ENCODE measurements at regions not wholly inside any gene's neighbourhood (a gene's known extent, or its start where the extent isn't known, plus 50 kb on each side); places are given as distances from the start of the nearest gene placed in this dataset.

DNA sequence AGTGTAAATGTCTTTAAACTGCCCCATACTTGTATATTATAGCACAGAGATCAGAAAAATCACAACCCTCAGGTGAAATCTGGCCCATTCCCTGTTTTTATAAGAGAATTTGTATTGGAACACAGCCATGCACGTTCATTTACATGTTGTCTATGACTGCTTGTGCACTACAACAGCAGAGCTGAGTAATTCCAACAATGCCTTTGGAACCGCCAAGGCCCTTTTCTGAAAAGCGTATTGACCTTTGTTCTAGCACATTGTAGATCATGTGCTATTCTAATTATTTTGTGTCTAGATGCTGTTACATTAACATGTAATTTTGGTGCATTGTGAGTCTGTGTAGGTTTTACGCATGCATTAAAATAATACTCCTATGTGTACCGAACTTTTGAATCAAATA lies 339.6 kb downstream of the CHRM3 start:
- Histone ChIP-seq H3K4me1 (ENCODE audit: control insufficient read depth, extremely low read depth, insufficient read depth, low read length) (no peaks in the 10 kb centered on the region), H3K9me1 (ENCODE audit: control insufficient read depth, extremely low read depth, insufficient read depth, low read length) (no peaks in the 10 kb centered on the region), H3K9me3 (ENCODE audit: control insufficient read depth, low read depth, low read length) (no peaks in the 10 kb centered on the region), H3K27ac (ENCODE audit: control insufficient read depth, insufficient read depth, low read length) (no peak overlapping the region), H3K4me2 (ENCODE audit: control insufficient read depth, extremely low read depth, insufficient read depth, low read depth, low read length) (no peak overlapping the region), H3K27me3 (ENCODE audit: control insufficient read depth, extremely low read depth, insufficient read depth, low read length) (no peaks in the 10 kb centered on the region), H4K20me1 (ENCODE audit: control insufficient read depth, extremely low read depth, insufficient read depth, low read length) (no peaks in the 10 kb centered on the region), H2AFZ (ENCODE audit: control insufficient read depth, low read length) (no peak overlapping the region), H3K4me3 (ENCODE audit: control insufficient read depth in 2 of 3, extremely low read depth in 1 of 3, insufficient read depth in 2 of 3, low read depth in 1 of 3, low read length in 3 of 3) (no peak overlapping the region), H3K9ac (ENCODE audit: control insufficient read depth, extremely low read depth, insufficient read depth, low read length) (no peak overlapping the region), H3K79me2 (ENCODE audit: control insufficient read depth, insufficient read depth, low read length) (no peaks in the 10 kb centered on the region), H3K36me3 (ENCODE audit: control insufficient read depth in 2 of 2, extremely low read depth in 1 of 2, insufficient read depth in 2 of 2, low read length in 2 of 2) (no peaks in the 10 kb centered on the region)
- no peak for FAIRE-seq
- DNase-seq (ENCODE audit: low read depth, low spot score) = no peak
- TF ChIP-seq, protein P1, sequence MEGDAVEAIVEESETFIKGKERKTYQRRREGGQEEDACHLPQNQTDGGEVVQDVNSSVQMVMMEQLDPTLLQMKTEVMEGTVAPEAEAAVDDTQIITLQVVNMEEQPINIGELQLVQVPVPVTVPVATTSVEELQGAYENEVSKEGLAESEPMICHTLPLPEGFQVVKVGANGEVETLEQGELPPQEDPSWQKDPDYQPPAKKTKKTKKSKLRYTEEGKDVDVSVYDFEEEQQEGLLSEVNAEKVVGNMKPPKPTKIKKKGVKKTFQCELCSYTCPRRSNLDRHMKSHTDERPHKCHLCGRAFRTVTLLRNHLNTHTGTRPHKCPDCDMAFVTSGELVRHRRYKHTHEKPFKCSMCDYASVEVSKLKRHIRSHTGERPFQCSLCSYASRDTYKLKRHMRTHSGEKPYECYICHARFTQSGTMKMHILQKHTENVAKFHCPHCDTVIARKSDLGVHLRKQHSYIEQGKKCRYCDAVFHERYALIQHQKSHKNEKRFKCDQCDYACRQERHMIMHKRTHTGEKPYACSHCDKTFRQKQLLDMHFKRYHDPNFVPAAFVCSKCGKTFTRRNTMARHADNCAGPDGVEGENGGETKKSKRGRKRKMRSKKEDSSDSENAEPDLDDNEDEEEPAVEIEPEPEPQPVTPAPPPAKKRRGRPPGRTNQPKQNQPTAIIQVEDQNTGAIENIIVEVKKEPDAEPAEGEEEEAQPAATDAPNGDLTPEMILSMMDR (optimal IDR thresholded peaks at IDR 0.05 in 1 of 3, IDR thresholded peaks at IDR 0.05 in 1 of 3, conservative IDR thresholded peaks at IDR 0.05 in 1 of 3; ENCODE audit: extremely low read depth in 1 of 3, insufficient read depth in 2 of 3, low read length in 3 of 3) = no peak
- TF ChIP-seq EZH2 (IDR thresholded peaks at IDR 0.05; ENCODE audit: low read length) = no peak
- dilution Hi-C loops (cut with MboI; ENCODE audit: extremely low pct_ligation_motif_present, low sequenced_read_pairs) = no loop called here

DNA sequence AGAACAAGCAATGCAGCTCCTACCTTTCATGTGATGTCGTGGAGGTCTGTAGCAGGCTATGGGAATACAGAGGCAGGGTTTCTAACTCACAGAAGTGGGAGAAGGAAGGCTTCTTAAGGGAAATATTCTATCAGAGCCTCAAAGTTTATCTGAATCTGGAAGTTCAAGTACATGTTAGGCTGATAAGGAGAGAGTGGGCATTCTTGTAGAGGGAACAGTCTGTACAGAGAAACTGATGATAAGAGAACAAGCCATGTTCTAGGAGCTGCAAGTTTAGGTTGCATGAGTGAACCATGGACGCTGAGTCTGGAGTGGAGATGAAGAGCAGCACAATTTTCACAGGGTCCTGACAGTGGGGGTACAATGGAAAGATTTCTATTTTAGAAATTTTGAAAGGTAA lies 344.0 kb downstream of the CHRM3 start:
- FAIRE-seq = no peak
- dilution Hi-C loops (cut with MboI; ENCODE audit: extremely low pct_ligation_motif_present, low sequenced_read_pairs) = no loop called here
- Histone ChIP-seq H3K4me1 (ENCODE audit: control insufficient read depth, extremely low read depth, insufficient read depth, low read length) (no peaks in the 10 kb centered on the region), H3K9ac (ENCODE audit: control insufficient read depth, extremely low read depth, insufficient read depth, low read length) (no peak overlapping the region), H4K20me1 (ENCODE audit: control insufficient read depth, extremely low read depth, insufficient read depth, low read length) (no peaks in the 10 kb centered on the region), H3K36me3 (ENCODE audit: control insufficient read depth in 2 of 2, extremely low read depth in 1 of 2, insufficient read depth in 2 of 2, low read length in 2 of 2) (no peaks in the 10 kb centered on the region), H3K9me3 (ENCODE audit: control insufficient read depth, low read depth, low read length) (no peaks in the 10 kb centered on the region), H3K9me1 (ENCODE audit: control insufficient read depth, extremely low read depth, insufficient read depth, low read length) (no peaks in the 10 kb centered on the region), H3K27ac (ENCODE audit: control insufficient read depth, insufficient read depth, low read length) (no peak overlapping the region), H3K79me2 (ENCODE audit: control insufficient read depth, insufficient read depth, low read length) (no peaks in the 10 kb centered on the region), H3K27me3 (ENCODE audit: control insufficient read depth, extremely low read depth, insufficient read depth, low read length) (no peaks in the 10 kb centered on the region), H2AFZ (ENCODE audit: control insufficient read depth, low read length) (no peak overlapping the region), H3K4me3 (ENCODE audit: control insufficient read depth in 2 of 3, extremely low read depth in 1 of 3, insufficient read depth in 2 of 3, low read depth in 1 of 3, low read length in 3 of 3) (no peak overlapping the region), H3K4me2 (ENCODE audit: control insufficient read depth, extremely low read depth, insufficient read depth, low read depth, low read length) (no peak overlapping the region)
- no peak for DNase-seq (ENCODE audit: low read depth, low spot score)
- TF ChIP-seq EZH2 (IDR thresholded peaks at IDR 0.05; ENCODE audit: low read length) = no peak
- TF ChIP-seq, protein P1 (optimal IDR thresholded peaks at IDR 0.05 in 1 of 3, IDR thresholded peaks at IDR 0.05 in 1 of 3, conservative IDR thresholded peaks at IDR 0.05 in 1 of 3; ENCODE audit: extremely low read depth in 1 of 3, insufficient read depth in 2 of 3, low read length in 3 of 3) = no peak

Data from keratinocyte (primary cell).